ENCODE measurements at regions not wholly inside any gene's neighbourhood (a gene's known extent, or its start where the extent isn't known, plus 50 kb on each side); places are given as distances from the start of the nearest gene placed in this dataset.
"Not testable (repeated sequence)": the region's sequence is repeated elsewhere in the genome, so short reads cannot be mapped to it uniquely, and the experiment has no call there.

DNA sequence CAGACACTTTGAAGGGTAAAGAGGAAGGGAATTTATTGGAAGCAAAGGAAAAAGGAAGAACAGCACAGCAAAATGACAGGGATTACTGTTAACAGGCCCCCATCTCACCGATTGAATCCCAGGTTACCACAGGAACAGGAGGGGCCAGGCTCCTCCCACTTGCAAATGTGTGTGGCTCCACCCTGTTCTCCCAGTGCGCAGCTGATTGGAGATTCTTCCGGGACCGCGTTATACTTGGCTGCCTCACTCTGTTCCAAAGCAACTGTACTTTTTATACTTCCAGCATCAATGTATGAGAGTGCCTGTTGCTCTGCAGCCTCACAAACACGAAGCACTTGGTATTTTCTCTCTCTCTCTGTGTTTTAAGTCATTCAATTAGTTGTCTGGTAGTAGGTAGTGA is 273.6 kb upstream of the MDGA2 start:
- DNase-seq, result no peak

DNA sequence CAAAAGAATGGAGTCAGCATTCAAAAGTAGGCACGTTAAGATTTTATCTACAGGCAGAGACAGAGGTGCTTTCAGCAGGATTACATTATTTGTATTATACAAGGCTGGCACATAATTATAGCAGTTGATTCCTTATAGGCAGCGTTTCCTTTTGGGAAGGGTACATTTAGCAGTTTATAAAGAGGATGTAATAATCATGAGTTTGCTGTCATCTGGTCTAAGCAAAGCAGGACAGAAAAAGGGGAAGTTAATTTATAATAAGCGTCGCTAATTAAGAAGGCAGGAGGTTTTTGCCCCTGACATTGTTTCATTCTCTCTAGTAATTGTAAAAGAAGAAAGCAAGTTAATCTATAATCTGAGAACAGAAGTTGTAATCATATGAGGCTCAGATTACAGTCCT is 259.9 kb upstream of the MDGA2 start:
- DNase-seq, result no peak

DNA sequence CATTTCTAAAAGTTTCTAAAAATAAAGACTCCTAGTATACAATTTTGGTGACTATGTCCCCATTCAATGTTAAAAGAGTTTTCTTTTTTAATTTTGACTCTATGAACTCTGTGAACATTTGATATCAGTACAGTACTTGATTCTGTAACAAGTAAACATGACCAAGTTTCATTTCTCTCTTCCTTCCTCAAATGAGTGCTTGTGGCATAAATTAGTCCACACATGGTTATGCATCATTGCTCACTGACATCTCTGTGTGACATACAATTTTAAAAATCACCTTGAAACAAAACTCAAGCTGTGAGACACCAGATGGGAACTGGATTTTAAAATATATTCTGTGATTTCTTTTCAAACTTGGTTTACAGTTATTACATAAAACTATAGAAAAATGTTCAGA is 253.9 kb upstream of the MDGA2 start:
- DNase-seq, result no peak

- DNase-seq, result no peak
Observed at GRCh38 chr14:47921133-47921532, 245.7 kb upstream of the MDGA2 start.

DNA sequence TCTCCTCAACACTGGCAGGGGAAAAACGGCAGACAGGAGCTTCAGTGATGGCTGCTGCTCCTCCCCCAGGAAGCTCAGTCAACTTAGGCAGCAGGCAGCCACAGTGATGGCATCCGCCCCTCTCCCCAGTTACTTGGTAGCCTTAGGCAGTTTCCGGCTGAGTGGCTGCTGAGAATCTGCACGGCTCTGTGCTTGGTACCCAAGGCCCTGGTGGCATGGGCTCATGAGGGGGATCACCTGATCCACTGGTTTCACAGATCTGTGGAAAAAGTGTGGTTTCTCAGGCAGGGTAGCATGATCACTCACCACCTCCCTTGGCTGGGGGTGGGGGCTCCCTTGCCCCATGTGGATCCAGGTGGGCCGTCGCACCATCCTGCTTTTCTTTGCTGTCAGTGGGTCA is 244.6 kb upstream of the MDGA2 start:
- no peak for DNase-seq

DNA sequence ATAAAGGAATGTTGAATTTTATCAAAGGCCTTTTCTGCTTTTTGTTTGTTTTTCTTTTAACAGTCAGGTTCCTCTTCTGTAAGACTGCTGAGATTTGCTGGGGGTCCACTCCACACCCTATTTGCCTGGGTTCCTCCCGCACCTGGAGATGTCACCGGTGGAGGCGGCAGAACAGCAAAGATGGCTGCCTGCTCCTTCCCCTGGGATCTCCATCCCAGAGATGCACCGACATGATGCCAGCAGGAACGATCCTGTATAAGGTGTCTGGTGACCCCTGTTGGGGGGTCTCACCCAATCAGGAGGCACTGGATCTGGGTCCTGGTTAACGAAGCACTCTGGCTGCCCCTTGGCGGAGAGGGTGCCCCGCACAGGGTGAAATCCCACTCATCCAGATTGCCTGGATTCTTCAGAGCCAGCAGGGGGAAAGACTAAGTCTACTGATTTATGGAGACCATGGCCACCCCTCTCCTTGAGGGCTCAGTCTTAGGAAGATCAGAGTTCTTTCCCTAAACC is 244.0 kb upstream of the MDGA2 start:
- DNase-seq, result no peak

DNA sequence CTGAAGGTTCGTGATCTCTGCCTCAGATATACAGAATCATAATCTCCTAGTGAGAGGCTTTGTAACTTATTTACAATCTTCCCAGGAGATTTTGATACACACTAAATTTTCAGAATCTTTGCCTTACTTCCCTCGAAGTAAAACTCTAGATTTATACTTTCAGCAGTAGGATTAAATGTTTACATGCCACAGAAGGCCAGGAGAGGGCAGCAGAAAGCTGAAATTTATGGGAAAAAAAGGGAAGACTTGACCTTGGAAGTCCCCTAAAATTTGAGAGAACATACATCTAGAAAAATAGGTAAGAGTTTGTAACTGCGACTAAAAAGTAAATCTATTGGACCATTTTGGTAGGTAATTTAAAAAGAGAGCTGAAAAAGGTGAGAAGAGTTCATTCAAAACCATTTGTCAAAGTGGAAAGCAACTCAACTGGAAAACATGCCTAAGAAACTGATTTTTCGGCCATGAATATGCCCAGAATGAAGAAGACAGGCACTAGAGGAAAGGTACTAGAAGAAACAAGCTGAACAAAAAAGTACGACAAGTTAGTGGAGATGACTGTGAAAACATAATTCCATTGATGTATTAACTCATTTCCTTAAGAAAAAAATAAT is 242.0 kb upstream of the MDGA2 start:
- DNase-seq, result no peak

GRCh38 chr14:47901141-47901540 is 225.7 kb upstream of the MDGA2 start:
- DNase-seq, result not testable (repeated sequence)

- no peak for DNase-seq
Observed at GRCh38 chr14:47899685-47900084, 224.3 kb upstream of the MDGA2 start.

- no peak for DNase-seq
Observed at GRCh38 chr14:47874350-47874749, 198.9 kb upstream of the MDGA2 start.

DNA sequence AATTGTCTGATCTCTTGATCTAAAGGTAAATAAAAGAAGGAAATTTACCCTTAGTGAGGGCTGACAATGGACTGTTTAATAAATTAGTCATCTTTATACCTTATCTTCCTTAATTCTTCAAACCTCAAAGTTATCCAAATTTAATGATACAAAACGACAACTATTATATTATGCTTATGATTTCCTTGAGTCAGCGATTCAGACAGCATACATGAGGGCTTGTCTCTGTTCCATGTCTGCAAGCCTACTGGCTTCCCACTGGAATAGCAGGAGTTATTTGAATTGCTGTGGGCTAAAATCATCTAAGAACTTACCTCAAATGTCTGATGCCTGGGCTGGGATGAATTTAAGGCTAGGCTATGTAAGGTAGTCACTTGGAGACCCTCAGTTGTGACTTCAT is 197.2 kb upstream of the MDGA2 start:
- DNase-seq, result no peak

DNA sequence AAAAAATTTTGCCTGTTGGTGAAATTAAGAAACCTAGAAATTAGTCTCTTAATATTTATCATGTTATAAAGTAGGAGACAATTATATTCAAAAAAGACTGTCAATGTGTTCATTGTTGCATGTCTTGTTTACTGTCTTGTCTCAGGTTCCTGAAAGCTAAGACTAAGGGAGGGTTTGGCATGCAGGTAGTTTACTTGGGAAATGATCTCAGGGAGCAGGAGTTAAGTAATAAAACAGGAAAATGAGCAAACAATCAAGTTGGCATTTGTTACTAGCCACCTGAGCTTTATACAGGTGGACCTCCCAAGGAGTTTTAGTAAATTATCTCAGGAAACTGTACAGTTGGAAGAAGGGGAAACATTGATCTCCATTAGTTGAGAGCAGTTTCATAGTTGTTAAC is 188.0 kb upstream of the MDGA2 start:
- DNase-seq, result no peak

GRCh38 chr14:47857646-47858045 is 182.2 kb upstream of the MDGA2 start:
- DNase-seq, result no peak

- no peak for DNase-seq
Observed at GRCh38 chr14:47852278-47852677, 176.9 kb upstream of the MDGA2 start.

GRCh38 chr14:47846008-47846407 is 170.6 kb upstream of the MDGA2 start:
- no peak for DNase-seq

GRCh38 chr14:47843236-47843635 is 167.8 kb upstream of the MDGA2 start:
- DNase-seq, result no peak

DNA sequence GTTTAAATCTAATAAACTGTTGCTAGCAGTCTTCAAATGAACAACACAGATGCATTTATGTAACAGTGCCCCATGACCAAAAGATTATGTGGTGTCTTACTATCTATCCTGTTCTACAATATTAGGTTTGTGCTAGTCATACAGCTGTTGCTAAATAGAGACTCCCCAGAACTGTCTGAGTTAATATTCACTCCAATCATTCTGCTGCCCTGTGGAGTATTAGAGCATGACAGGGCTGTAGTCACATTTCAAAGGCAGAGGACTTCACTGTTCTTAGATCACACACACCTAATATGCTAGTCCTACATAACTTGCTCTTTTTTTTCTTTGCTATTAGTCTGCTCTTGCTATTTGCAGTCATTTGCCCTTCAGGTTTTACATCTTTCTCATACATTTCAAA is 157.6 kb upstream of the MDGA2 start:
- no peak for DNase-seq

DNA sequence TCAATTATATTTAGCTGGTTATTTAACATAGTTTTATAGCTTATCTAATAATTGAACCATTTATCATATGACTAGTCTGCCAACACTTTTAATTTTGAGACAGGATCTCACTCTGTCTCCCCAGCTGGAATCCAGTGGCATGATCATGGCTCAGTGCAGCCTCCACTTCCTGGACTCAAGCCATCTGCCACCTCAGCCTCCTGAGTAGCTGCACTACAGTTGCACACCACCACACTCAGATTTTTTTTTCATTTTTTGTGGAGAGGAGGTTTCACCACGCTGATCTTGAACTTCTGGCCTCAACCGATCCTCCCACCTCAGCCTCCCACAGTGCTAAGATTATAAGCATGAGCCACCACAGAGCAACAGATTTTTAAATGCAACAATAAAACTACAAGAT is 151.4 kb upstream of the MDGA2 start:
- no peak for DNase-seq

DNA sequence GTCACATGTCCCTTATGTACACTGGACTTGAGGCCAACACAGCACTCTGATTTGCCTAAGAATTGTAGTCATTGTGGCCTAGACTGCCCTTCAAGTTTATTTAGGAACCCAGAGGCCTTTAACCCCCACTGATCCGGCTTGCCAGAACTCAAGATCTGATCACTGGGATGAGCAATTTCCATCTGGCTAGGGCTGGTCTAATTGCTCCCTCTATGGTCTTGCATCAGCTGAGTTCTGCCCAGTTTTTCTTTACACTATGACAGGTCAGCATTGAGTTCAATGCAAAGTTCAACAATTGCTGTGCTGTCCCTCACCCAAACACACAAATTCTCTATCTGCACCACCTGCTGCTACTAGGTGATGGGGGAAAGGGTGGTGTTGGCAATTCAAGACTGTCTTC is 146.9 kb upstream of the MDGA2 start:
- no peak for DNase-seq

DNA sequence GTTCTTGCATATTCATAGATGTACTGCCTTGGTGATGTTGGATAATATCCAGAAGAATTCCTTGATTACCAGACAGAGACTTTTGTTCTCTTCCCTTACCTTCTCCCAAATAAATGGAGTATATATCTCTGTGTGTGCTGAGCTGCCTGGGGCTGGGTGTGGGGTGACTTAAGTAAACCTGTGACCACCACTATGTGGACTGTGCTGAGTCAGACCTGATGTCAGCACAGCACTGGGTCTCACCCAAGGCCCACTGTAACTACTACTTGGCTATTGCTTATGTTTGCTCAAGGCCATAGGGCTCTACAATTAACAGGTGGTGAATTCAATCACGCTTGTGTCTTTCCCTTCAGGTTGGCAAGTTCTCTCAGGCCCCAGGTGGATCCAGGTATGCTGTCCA is 145.7 kb upstream of the MDGA2 start:
- DNase-seq, result no peak

- no peak for DNase-seq
Observed at GRCh38 chr14:47790477-47790876, 115.1 kb upstream of the MDGA2 start.

- DNase-seq, result no peak
Observed at GRCh38 chr14:47785058-47785457, 109.7 kb upstream of the MDGA2 start.

GRCh38 chr14:47778631-47779030 is 103.2 kb upstream of the MDGA2 start:
- DNase-seq, result no peak

DNA sequence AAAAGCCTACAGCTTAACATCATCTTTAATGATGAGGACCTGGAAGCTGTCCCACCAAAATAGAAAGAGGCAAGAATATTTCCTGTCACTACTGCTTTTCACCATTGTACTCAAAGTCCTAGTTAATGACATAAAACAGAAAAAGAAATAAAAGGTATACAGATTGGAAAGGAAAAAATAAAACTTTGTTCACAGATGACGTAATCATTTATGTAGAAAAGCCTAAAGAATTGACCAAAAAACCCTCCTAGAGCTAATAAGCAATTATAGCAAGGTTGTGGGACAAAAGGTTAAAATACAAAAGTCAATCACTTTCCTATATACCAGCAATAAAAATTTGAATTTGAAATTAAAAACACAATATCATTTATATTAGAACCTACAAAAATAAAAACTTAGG is 97.2 kb upstream of the MDGA2 start:
- DNase-seq, result no peak

- DNase-seq, result no peak
Observed at GRCh38 chr14:47763188-47763854, 87.9 kb upstream of the MDGA2 start.
